Peyer's patch (tissue), 4 donors: ENCODE measurements at regions not wholly inside any gene's neighbourhood (a gene's known extent, or its start where the extent isn't known, plus 50 kb on each side); places are given as distances from the start of the nearest gene placed in this dataset.

Experiments used
- DNase-seq, 3 donors: peaks; one replicate each; pipeline ENCODE4 v3.0.0-alpha.2; 2017 to 2019
- H3K27ac ChIP-seq, 4 donors: fragments of 200-600 bp; sonication (generic); one replicate each; pipeline ENCODE4 v1.5.1; 2016 to 2019
- H3K27me3 ChIP-seq, 2 donors: fragments of 200-600 bp; sonication (generic); one replicate each; pipeline ENCODE4 v1.5.1; 2019
- H3K36me3 ChIP-seq, 3 donors: fragments of 200-600 bp; sonication (generic); one replicate each; pipeline ENCODE4 v1.5.1; 2016 to 2019
- H3K4me1 ChIP-seq, 4 donors: fragments of 200-600 bp; sonication (generic); one replicate each; pipeline ENCODE4 v1.5.1; 2016 to 2019
- H3K4me3 ChIP-seq, 4 donors: fragments of 200-600 bp; sonication (generic); 1 replicate in 3 of 4; 2 replicates in 1 of 4; pipeline ENCODE4 v1.5.1; 2016 to 2019; ENCODE audit warnings: mild to moderate bottlenecking in 1 of 4
- H3K9me3 ChIP-seq, 4 donors: fragments of 200-600 bp; sonication (generic); one replicate each; pipeline ENCODE4 v1.5.1; 2016 to 2019; ENCODE audit warnings: mild to moderate bottlenecking in 1 of 4
- POLR2A ChIP-seq, 2 donors: fragments of 450-650 bp; IDR thresholded peaks; one replicate each; pipeline ENCODE4 v1.5.1; 2017; ENCODE audit warnings: antibody characterized with exemption in 2 of 2, mild to moderate bottlenecking in 2 of 2, moderate library complexity in 2 of 2
- TF ChIP-seq, protein P1 (sequence below), 6 experiments: fragments of 450-650 bp in 4 of 6; fragments of 200-600 bp in 2 of 6; sonication (generic) in 1 of 6; IDR thresholded peaks; one replicate each; pipeline ENCODE4 v1.5.1; 2017 to 2019; ENCODE audit warnings: antibody characterized with exemption in 6 of 6, mild to moderate bottlenecking in 3 of 6, moderate library complexity in 1 of 6

DNA sequence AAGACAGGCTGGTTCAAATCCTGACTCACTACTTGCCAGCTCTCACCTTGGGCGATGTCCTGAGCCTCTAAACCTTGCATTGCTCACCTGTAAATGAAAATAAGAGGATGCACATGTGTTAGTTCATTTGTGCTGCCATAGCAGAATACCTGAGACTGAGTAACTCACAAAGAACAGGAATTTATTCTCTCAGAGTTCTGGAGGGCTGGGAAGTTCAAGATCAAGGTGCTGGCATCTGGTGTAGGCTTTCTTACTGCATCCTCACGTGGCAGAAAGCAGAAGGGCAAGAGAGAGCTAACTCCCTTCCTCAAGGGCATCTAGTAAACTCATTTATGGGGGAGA is 222.7 kb downstream of the MTHFS start:
- H3K4me3 ChIP-seq: no peak overlapping the region
- no peaks in the 10 kb centered on the region for H3K27me3 ChIP-seq
- no peaks in the 10 kb centered on the region for H3K36me3 ChIP-seq
- H3K4me1 ChIP-seq: no peaks in the 10 kb centered on the region
- no peaks in the 10 kb centered on the region for H3K9me3 ChIP-seq
- TF ChIP-seq, protein P1, sequence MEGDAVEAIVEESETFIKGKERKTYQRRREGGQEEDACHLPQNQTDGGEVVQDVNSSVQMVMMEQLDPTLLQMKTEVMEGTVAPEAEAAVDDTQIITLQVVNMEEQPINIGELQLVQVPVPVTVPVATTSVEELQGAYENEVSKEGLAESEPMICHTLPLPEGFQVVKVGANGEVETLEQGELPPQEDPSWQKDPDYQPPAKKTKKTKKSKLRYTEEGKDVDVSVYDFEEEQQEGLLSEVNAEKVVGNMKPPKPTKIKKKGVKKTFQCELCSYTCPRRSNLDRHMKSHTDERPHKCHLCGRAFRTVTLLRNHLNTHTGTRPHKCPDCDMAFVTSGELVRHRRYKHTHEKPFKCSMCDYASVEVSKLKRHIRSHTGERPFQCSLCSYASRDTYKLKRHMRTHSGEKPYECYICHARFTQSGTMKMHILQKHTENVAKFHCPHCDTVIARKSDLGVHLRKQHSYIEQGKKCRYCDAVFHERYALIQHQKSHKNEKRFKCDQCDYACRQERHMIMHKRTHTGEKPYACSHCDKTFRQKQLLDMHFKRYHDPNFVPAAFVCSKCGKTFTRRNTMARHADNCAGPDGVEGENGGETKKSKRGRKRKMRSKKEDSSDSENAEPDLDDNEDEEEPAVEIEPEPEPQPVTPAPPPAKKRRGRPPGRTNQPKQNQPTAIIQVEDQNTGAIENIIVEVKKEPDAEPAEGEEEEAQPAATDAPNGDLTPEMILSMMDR (IDR thresholded peaks at IDR 0.05): no peak
- no peak for TF ChIP-seq POLR2A (IDR thresholded peaks at IDR 0.05)
- H3K27ac ChIP-seq: no peak overlapping the region
- DNase-seq: no peak

- no peak for TF ChIP-seq POLR2A (IDR thresholded peaks at IDR 0.05)
- TF ChIP-seq, protein P1 (IDR thresholded peaks at IDR 0.05): no peak
- no peak overlapping the region for H3K4me3 ChIP-seq
- H3K9me3 ChIP-seq: no peaks in the 10 kb centered on the region
- H3K27ac ChIP-seq: no peak overlapping the region
- no peaks in the 10 kb centered on the region for H3K36me3 ChIP-seq
- H3K4me1 ChIP-seq: no peaks in the 10 kb centered on the region
- H3K27me3 ChIP-seq: no peaks in the 10 kb centered on the region
- DNase-seq: no peak
Measured at GRCh38 chr15:79675982-79676381, 220.8 kb downstream of the MTHFS start.

- no peak for TF ChIP-seq POLR2A (IDR thresholded peaks at IDR 0.05)
- TF ChIP-seq, protein P1 (IDR thresholded peaks at IDR 0.05): no peak
- H3K36me3 ChIP-seq: no peaks in the 10 kb centered on the region
Measured at GRCh38 chr15:79676621-79677020, 220.2 kb downstream of the MTHFS start.

GRCh38 chr15:79677241-79677640 is 219.6 kb downstream of the MTHFS start:
- no peaks in the 10 kb centered on the region for H3K36me3 ChIP-seq
- no peak overlapping the region for H3K4me3 ChIP-seq
- no peaks in the 10 kb centered on the region for H3K4me1 ChIP-seq
- H3K27me3 ChIP-seq: no peaks in the 10 kb centered on the region
- no peaks in the 10 kb centered on the region for H3K9me3 ChIP-seq
- no peak overlapping the region for H3K27ac ChIP-seq
- TF ChIP-seq, protein P1 (IDR thresholded peaks at IDR 0.05): no peak
- no peak for TF ChIP-seq POLR2A (IDR thresholded peaks at IDR 0.05)
- DNase-seq: no peak

More at GRCh38 chr15:79676621-79677020, 220.2 kb downstream of the MTHFS start:
- DNase-seq: no peak
- H3K4me1 ChIP-seq: no peaks in the 10 kb centered on the region
- no peaks in the 10 kb centered on the region for H3K27me3 ChIP-seq
- no peaks in the 10 kb centered on the region for H3K9me3 ChIP-seq
- no peak overlapping the region for H3K4me3 ChIP-seq
- H3K27ac ChIP-seq: no peak overlapping the region

- no peak for DNase-seq
- Histone ChIP-seq H3K36me3 (no peaks in the 10 kb centered on the region), H3K4me3 (no peak overlapping the region), H3K27ac (no peak overlapping the region), H3K27me3 (no peaks in the 10 kb centered on the region), H3K4me1 (no peaks in the 10 kb centered on the region), H3K9me3 (no peaks in the 10 kb centered on the region)
- TF ChIP-seq POLR2A (IDR thresholded peaks at IDR 0.05): no peak
- TF ChIP-seq, protein P1 (IDR thresholded peaks at IDR 0.05): no peak
Measured at GRCh38 chr15:79678032-79678701, 218.6 kb downstream of the MTHFS start.

GRCh38 chr15:79680720-79681119 is 216.1 kb downstream of the MTHFS start:
- TF ChIP-seq, protein P1 (IDR thresholded peaks at IDR 0.05): no peak
- TF ChIP-seq POLR2A (IDR thresholded peaks at IDR 0.05): no peak
- Histone ChIP-seq H3K27me3 (no peaks in the 10 kb centered on the region), H3K36me3 (no peaks in the 10 kb centered on the region), H3K9me3 (no peaks in the 10 kb centered on the region), H3K4me1 (no peaks in the 10 kb centered on the region), H3K27ac (no peak overlapping the region), H3K4me3 (no peak overlapping the region)
- DNase-seq: no peak
